ENCODE measurements at regions not wholly inside any gene's neighbourhood (a gene's known extent, or its start where the extent isn't known, plus 50 kb on each side); places are given as distances from the start of the nearest gene placed in this dataset.

- TF ChIP-seq, protein P1, sequence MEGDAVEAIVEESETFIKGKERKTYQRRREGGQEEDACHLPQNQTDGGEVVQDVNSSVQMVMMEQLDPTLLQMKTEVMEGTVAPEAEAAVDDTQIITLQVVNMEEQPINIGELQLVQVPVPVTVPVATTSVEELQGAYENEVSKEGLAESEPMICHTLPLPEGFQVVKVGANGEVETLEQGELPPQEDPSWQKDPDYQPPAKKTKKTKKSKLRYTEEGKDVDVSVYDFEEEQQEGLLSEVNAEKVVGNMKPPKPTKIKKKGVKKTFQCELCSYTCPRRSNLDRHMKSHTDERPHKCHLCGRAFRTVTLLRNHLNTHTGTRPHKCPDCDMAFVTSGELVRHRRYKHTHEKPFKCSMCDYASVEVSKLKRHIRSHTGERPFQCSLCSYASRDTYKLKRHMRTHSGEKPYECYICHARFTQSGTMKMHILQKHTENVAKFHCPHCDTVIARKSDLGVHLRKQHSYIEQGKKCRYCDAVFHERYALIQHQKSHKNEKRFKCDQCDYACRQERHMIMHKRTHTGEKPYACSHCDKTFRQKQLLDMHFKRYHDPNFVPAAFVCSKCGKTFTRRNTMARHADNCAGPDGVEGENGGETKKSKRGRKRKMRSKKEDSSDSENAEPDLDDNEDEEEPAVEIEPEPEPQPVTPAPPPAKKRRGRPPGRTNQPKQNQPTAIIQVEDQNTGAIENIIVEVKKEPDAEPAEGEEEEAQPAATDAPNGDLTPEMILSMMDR (IDR thresholded peaks at IDR 0.05; ENCODE audit: low read length) = peak; percentile 69
- no peak for TF ChIP-seq EZH2 (optimal IDR thresholded peaks at IDR 0.05; ENCODE audit: low read depth, low read length)
Measured at GRCh38 chr7:121752706-121753105, 120.3 kb upstream of the PTPRZ1 start.

All from MM.1S (cell line).